ENCODE measurements at regions not wholly inside any gene's neighbourhood (a gene's known extent, or its start where the extent isn't known, plus 50 kb on each side); places are given as distances from the start of the nearest gene placed in this dataset.

DNA sequence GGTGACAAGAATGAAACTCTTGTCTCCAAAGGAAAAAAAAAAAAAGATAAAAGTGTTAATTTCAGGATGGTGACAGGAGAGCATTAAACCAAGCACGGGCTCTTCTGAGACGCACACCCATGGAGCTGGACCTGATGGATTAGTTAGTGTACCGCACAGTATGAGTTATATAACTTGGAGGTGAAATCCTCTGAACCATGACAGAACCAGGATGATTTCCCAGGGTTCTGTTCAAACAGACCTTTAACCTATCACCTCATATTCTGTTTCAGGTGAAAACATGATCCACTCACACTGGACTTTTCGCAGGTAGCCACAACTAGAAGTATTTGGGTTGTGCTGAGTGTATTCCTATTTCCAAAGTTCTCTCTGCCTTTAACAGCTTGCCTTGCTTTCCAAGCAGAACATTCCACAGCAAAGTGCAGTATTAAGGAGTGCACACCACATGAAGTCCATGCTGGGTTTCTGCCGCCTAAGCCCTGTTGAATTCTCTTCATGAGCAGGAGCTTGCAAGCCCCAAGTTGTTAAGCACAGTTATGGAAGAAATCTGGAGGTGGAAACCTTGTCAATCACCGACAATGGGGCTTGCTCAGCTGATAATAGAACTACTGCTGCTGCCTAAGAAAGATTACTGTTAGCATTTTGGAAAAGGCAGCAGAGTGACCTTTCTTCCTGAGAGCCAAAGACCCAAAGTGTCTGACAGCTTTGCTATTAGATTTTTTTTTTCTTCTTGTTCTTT is 461.7 kb downstream of the TLE1 start:
- no peaks in the 10 kb centered on the region for H3K9me3 ChIP-seq (ENCODE audit: control insufficient read depth in 1 of 2, low read length in 2 of 2)
- H3K4me3 ChIP-seq (ENCODE audit: low read depth in 1 of 2, low read length in 2 of 2) = no peak overlapping the region
- H3K27ac ChIP-seq (ENCODE audit: low read depth, low read length) = no peak overlapping the region
- H3K27me3 ChIP-seq (ENCODE audit: control insufficient read depth in 1 of 2, insufficient read depth in 2 of 2, low read length in 2 of 2) = no peaks in the 10 kb centered on the region
- H3K4me1 ChIP-seq (ENCODE audit: control insufficient read depth in 1 of 2, insufficient read depth in 2 of 2, low read length in 2 of 2) = no peaks in the 10 kb centered on the region
- H3K9ac ChIP-seq (ENCODE audit: low read depth in 1 of 2, low read length in 2 of 2) = no peak overlapping the region
- no peaks in the 10 kb centered on the region for H3K36me3 ChIP-seq (ENCODE audit: control insufficient read depth in 1 of 2, insufficient read depth in 2 of 2, low read length in 2 of 2)

DNA sequence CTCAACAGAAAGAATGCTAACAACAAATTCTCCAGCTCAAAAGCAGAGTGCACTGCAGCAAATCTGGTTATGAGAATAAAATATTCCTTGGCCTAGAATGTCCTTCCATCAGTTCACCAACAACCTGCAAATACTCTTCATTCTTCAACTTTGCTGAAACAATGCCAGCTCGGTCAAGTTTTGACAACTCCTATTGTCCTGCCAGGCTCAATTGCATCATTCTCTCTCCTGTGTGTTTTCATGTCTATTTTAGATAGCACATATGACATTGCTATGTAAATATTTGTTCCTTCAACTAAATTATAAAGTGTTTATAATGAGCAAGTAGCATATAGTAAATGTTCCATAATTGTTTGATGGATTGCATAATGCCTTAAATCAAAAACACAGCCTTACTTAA is 463.8 kb downstream of the TLE1 start:
- Histone ChIP-seq H3K4me3 (ENCODE audit: low read depth in 1 of 2, low read length in 2 of 2) (no peak overlapping the region), H3K36me3 (ENCODE audit: control insufficient read depth in 1 of 2, insufficient read depth in 2 of 2, low read length in 2 of 2) (no peaks in the 10 kb centered on the region), H3K9ac (ENCODE audit: low read depth in 1 of 2, low read length in 2 of 2) (no peak overlapping the region), H3K9me3 (ENCODE audit: control insufficient read depth in 1 of 2, low read length in 2 of 2) (no peaks in the 10 kb centered on the region), H3K27me3 (ENCODE audit: control insufficient read depth in 1 of 2, insufficient read depth in 2 of 2, low read length in 2 of 2) (no peaks in the 10 kb centered on the region), H3K27ac (ENCODE audit: low read depth, low read length) (no peak overlapping the region), H3K4me1 (ENCODE audit: control insufficient read depth in 1 of 2, insufficient read depth in 2 of 2, low read length in 2 of 2) (no peaks in the 10 kb centered on the region)

DNA sequence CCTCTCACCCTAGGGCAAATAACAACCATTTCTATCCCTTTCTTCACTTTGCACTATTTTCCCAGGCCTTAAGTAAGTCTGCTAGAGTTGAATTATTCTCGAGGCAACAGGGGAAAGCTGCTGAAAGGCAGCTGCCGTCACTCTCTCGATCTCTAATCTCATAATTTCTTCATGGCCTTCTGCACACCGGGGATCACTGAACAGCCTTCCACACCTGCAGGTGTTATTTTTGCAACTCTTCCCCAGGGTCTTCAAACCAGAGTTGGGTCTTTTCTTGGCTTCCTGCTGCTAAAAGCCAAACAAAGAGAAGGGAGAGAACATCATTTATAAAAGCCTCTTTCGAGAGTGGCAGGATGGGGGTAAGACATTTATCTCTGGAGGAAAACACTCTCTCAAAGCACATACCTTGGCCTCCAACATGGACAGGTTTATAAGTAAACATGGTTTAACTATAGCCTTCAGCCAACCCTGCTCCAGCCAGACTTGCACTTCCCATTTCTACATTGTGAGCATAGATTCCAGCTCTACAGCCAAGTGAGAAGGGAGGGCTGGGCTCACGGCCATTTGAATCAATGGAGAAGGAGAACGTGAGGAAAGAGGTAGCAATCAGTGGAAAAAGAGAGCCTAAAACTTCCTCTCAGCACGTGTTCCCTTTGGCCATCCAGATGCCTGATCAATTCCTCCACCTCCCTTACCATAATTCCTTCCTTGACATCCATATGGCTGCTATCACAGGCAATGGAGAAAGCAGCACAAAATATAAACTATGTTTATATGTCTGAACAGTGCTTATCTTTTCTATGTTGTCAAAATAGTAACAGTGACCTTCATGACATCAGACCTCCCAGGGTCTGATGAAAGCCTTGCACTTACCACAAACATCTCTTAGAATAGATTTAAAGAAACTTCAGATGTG is 464.9 kb downstream of the TLE1 start:
- Histone ChIP-seq H3K27me3 (ENCODE audit: control insufficient read depth in 1 of 2, insufficient read depth in 2 of 2, low read length in 2 of 2) (no peaks in the 10 kb centered on the region), H3K9me3 (ENCODE audit: control insufficient read depth in 1 of 2, low read length in 2 of 2) (no peaks in the 10 kb centered on the region), H3K9ac (ENCODE audit: low read depth in 1 of 2, low read length in 2 of 2) (no peak overlapping the region), H3K4me1 (ENCODE audit: control insufficient read depth in 1 of 2, insufficient read depth in 2 of 2, low read length in 2 of 2) (no peaks in the 10 kb centered on the region), H3K27ac (ENCODE audit: low read depth, low read length) (no peak overlapping the region), H3K36me3 (ENCODE audit: control insufficient read depth in 1 of 2, insufficient read depth in 2 of 2, low read length in 2 of 2) (no peaks in the 10 kb centered on the region), H3K4me3 (ENCODE audit: low read depth in 1 of 2, low read length in 2 of 2) (no peak overlapping the region)

DNA sequence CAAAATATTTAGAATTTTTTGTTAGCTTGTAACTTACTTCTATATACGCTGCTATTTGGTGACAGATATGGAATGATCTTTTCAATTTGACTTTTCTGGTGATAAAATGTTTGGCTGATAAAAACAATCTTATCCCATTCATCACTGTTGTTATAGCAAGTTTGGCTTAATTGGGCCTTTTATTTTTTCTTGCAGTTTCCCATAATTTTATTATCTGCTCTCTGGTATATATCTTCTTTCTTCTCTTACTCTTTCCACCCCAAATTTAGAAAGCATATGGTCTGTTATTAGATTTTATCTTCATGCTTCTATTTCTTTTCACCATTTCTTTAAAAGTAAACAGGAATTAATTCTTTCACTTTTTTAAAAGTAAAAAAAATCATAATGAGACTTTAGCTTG is 474.4 kb downstream of the TLE1 start:
- Histone ChIP-seq H3K4me3 (ENCODE audit: low read depth in 1 of 2, low read length in 2 of 2) (no peak overlapping the region), H3K9me3 (ENCODE audit: control insufficient read depth in 1 of 2, low read length in 2 of 2) (no peaks in the 10 kb centered on the region), H3K27ac (ENCODE audit: low read depth, low read length) (no peak overlapping the region), H3K27me3 (ENCODE audit: control insufficient read depth in 1 of 2, insufficient read depth in 2 of 2, low read length in 2 of 2) (no peaks in the 10 kb centered on the region), H3K36me3 (ENCODE audit: control insufficient read depth in 1 of 2, insufficient read depth in 2 of 2, low read length in 2 of 2) (no peaks in the 10 kb centered on the region), H3K9ac (ENCODE audit: low read depth in 1 of 2, low read length in 2 of 2) (no peak overlapping the region), H3K4me1 (ENCODE audit: control insufficient read depth in 1 of 2, insufficient read depth in 2 of 2, low read length in 2 of 2) (no peaks in the 10 kb centered on the region)

DNA sequence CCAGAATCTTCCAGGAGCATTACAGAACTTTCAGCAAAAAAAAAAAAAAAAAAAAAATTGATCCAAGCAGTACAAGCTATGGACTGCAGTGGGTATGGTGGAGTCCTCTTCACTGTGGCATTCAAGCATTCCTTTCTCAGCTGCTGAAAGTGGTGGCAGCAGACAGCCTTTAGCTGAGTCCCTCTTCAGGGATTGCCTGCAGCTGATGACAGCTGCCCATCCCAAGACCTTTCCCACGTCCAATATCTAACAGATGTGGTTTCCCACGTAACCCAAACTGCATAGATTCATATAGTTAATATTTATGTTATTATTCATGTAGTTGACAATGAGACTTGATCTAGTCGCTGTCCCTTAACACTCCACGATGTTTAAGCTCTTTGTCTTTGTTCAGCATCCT is 475.9 kb downstream of the TLE1 start:
- H3K27ac ChIP-seq (ENCODE audit: low read depth, low read length) = no peak overlapping the region
- no peak overlapping the region for H3K4me3 ChIP-seq (ENCODE audit: low read depth in 1 of 2, low read length in 2 of 2)
- H3K4me1 ChIP-seq (ENCODE audit: control insufficient read depth in 1 of 2, insufficient read depth in 2 of 2, low read length in 2 of 2) = no peaks in the 10 kb centered on the region
- no peaks in the 10 kb centered on the region for H3K9me3 ChIP-seq (ENCODE audit: control insufficient read depth in 1 of 2, low read length in 2 of 2)
- H3K27me3 ChIP-seq (ENCODE audit: control insufficient read depth in 1 of 2, insufficient read depth in 2 of 2, low read length in 2 of 2) = no peaks in the 10 kb centered on the region
- H3K9ac ChIP-seq (ENCODE audit: low read depth in 1 of 2, low read length in 2 of 2) = no peak overlapping the region
- no peaks in the 10 kb centered on the region for H3K36me3 ChIP-seq (ENCODE audit: control insufficient read depth in 1 of 2, insufficient read depth in 2 of 2, low read length in 2 of 2)

DNA sequence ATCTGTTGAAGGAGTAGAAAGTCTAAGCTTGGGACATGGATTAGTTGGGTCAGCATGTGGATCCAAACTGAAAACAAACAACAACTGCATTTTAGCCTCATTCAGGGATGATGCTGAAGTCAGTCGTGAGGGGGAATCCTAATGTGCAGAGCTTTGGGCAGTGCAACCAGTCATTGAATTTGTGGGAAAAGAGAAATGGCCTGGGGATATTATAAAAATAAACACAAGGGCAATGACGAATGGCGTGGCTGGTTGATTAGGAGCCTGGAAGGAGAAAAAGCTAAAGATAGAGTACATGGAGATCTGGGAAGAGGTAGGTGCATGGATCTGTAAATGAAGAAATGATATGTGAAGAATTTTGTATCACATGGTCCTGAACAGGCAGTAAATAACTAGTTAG is 477.6 kb downstream of the TLE1 start:
- H3K36me3 ChIP-seq (ENCODE audit: control insufficient read depth in 1 of 2, insufficient read depth in 2 of 2, low read length in 2 of 2) = no peaks in the 10 kb centered on the region
- H3K4me1 ChIP-seq (ENCODE audit: control insufficient read depth in 1 of 2, insufficient read depth in 2 of 2, low read length in 2 of 2) = no peaks in the 10 kb centered on the region
- no peak overlapping the region for H3K9ac ChIP-seq (ENCODE audit: low read depth in 1 of 2, low read length in 2 of 2)
- H3K27ac ChIP-seq (ENCODE audit: low read depth, low read length) = no peak overlapping the region
- H3K4me3 ChIP-seq (ENCODE audit: low read depth in 1 of 2, low read length in 2 of 2) = no peak overlapping the region
- H3K27me3 ChIP-seq (ENCODE audit: control insufficient read depth in 1 of 2, insufficient read depth in 2 of 2, low read length in 2 of 2) = no peaks in the 10 kb centered on the region
- H3K9me3 ChIP-seq (ENCODE audit: control insufficient read depth in 1 of 2, low read length in 2 of 2) = no peaks in the 10 kb centered on the region

DNA sequence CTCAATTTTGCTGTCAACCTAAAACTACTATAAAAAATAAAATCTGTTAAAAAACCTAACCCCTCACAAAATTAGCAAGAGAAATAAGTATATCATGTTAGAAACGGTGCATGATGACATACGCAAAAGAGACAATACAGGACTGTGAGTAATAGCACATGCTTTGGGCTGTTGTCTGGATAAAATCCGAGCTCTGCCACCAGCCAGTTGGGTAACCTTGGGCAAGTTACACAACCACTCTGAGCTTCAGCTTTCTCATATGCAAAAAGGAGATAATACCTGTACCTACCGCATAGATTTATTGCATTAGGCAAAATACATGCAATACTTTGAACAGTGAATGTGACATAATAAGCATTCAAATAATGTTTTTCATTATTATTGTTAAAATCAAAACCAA is 481.7 kb downstream of the TLE1 start:
- Histone ChIP-seq H3K4me3 (ENCODE audit: low read depth in 1 of 2, low read length in 2 of 2) (no peak overlapping the region), H3K27ac (ENCODE audit: low read depth, low read length) (no peak overlapping the region), H3K36me3 (ENCODE audit: control insufficient read depth in 1 of 2, insufficient read depth in 2 of 2, low read length in 2 of 2) (no peaks in the 10 kb centered on the region), H3K27me3 (ENCODE audit: control insufficient read depth in 1 of 2, insufficient read depth in 2 of 2, low read length in 2 of 2) (no peaks in the 10 kb centered on the region), H3K4me1 (ENCODE audit: control insufficient read depth in 1 of 2, insufficient read depth in 2 of 2, low read length in 2 of 2) (no peaks in the 10 kb centered on the region), H3K9ac (ENCODE audit: low read depth in 1 of 2, low read length in 2 of 2) (no peak overlapping the region), H3K9me3 (ENCODE audit: control insufficient read depth in 1 of 2, low read length in 2 of 2) (peaks cover 0 to 3% of the 10 kb centered on the region in 2 donors)

DNA sequence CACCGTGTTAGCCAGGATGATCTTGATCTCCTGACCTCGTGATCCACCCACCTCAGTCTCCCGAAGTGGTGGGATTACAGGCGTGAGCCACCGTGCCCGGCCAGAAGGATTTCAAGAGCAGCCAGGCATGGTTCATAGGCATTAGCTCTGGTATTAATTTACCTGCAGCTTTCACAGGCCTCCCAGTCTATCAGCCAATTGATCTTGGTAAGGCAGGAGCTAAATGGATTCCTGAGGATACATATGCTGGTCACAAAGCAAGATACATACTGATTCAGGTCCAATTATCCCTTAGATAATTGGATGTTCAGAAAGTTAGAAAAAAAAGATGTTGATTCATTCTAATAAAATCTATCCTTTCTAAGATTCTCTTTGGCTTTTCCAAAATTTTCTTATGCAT is 487.1 kb downstream of the TLE1 start:
- Histone ChIP-seq H3K9ac (ENCODE audit: low read depth in 1 of 2, low read length in 2 of 2) (no peak overlapping the region), H3K9me3 (ENCODE audit: control insufficient read depth in 1 of 2, low read length in 2 of 2) (peaks cover 0 to 5% of the 10 kb centered on the region in 2 donors), H3K36me3 (ENCODE audit: control insufficient read depth in 1 of 2, insufficient read depth in 2 of 2, low read length in 2 of 2) (no peaks in the 10 kb centered on the region), H3K4me3 (ENCODE audit: low read depth in 1 of 2, low read length in 2 of 2) (no peak overlapping the region), H3K27me3 (ENCODE audit: control insufficient read depth in 1 of 2, insufficient read depth in 2 of 2, low read length in 2 of 2) (no peaks in the 10 kb centered on the region), H3K27ac (ENCODE audit: low read depth, low read length) (no peak overlapping the region), H3K4me1 (ENCODE audit: control insufficient read depth in 1 of 2, insufficient read depth in 2 of 2, low read length in 2 of 2) (no peaks in the 10 kb centered on the region)

DNA sequence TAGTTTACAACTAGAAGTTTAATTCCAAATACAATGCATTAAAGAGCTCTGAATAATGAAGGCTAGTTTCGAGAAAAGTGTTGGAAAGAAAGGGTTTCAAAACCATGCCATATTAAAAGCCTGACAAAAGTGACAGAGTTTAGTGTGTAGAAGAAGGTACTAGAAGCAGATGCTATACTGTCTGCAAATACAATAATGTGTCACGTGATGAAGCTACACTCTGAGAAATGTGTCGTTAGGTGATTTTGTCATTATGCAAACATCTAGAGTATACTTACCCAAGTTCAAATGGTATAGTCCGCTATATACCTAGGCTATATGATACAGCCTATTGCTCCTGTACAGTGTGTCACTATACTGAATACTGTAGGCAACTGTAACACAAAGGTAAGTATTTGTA is 494.1 kb downstream of the TLE1 start:
- no peaks in the 10 kb centered on the region for H3K36me3 ChIP-seq (ENCODE audit: control insufficient read depth in 1 of 2, insufficient read depth in 2 of 2, low read length in 2 of 2)
- no peaks in the 10 kb centered on the region for H3K27me3 ChIP-seq (ENCODE audit: control insufficient read depth in 1 of 2, insufficient read depth in 2 of 2, low read length in 2 of 2)
- peaks cover 0 to 11% of the 10 kb centered on the region in 2 donors for H3K9me3 ChIP-seq (ENCODE audit: control insufficient read depth in 1 of 2, low read length in 2 of 2)
- H3K4me3 ChIP-seq (ENCODE audit: low read depth in 1 of 2, low read length in 2 of 2) = no peak overlapping the region
- H3K4me1 ChIP-seq (ENCODE audit: control insufficient read depth in 1 of 2, insufficient read depth in 2 of 2, low read length in 2 of 2) = no peaks in the 10 kb centered on the region
- no peak overlapping the region for H3K9ac ChIP-seq (ENCODE audit: low read depth in 1 of 2, low read length in 2 of 2)
- H3K27ac ChIP-seq (ENCODE audit: low read depth, low read length) = no peak overlapping the region
